ENCODE measurements at regions not wholly inside any gene's neighbourhood (a gene's known extent, or its start where the extent isn't known, plus 50 kb on each side); places are given as distances from the start of the nearest gene placed in this dataset.
"Not testable (repeated sequence)": the region's sequence is repeated elsewhere in the genome, so short reads cannot be mapped to it uniquely, and the experiment has no call there.

DNA sequence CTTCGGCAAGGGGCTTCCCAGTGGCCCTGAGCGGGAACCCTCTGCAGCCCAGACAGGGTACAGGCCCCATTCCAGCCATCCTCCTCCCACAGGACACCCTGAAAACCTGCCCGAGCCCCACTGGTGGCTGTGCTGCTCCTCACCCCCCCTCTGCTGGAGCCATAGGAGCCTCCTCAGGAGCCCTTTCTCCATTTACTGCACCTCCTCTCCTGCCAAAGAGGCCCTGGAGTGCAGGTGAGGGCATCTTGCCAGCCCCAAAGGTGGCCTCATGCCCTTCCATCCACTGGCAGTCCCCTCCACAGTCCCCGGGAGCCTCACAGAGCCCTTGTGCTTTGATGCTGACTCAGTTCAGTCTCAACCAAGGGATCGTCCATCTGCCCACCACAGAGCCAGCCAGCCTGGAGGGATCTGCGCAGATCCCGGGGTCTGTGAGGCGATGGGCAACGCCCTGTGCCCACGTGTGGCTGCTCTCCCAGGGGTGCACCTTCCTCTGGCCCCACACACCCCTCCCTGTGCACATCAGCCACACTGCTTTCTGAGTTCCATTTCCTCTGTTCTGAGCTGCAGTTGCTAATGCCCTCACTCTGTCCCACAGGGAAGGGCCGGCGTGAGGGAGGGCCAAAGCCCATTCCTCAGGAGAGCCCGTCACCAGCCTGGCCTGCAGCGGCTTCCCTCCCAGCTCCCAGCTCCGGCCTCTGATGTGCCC is 228.5 kb downstream of the DLL1 start:
- peaks cover 0 to 4% (median 0%) of the 10 kb centered on the region in 11 donors for H3K9me3 Mint-ChIP-seq
- H3K4me3 Mint-ChIP-seq: no peak overlapping the region
- H3K27me3 Mint-ChIP-seq: no peaks in the 10 kb centered on the region
- POLR2A ChIA-PET: no interaction called here
- Histone ChIP-seq H3K4me3 (ENCODE audit: low read length) (no peak overlapping the region), H3K36me3 (ENCODE audit: control insufficient read depth in 2 of 3, insufficient read depth in 3 of 3, low read length in 3 of 3) (no peaks in the 10 kb centered on the region), H3K27ac (ENCODE audit: low read depth, low read length) (no peak overlapping the region), H3K27me3 (ENCODE audit: control insufficient read depth in 2 of 2, insufficient read depth in 2 of 2, low read length in 2 of 2) (no peaks in the 10 kb centered on the region), H3K9me3 (ENCODE audit: control insufficient read depth in 2 of 3, low read length in 3 of 3) (no peaks in the 10 kb centered on the region), H3K4me1 (ENCODE audit: control insufficient read depth in 2 of 2, insufficient read depth in 2 of 2, low read length in 2 of 2) (no peaks in the 10 kb centered on the region)
- CTCF ChIA-PET: no interaction called here
- ATAC-seq (no peak), DNase-seq (peak in 1 of 9 donors; percentile 13)
- peaks cover 0 to 3% (median 0%) of the 10 kb centered on the region in 7 donors for H3K4me1 Mint-ChIP-seq
- no peaks in the 10 kb centered on the region for H3K36me3 Mint-ChIP-seq
- intact Hi-C loops (cut with micrococcal nuclease): no loop called here
- H3K27ac Mint-ChIP-seq: no peak overlapping the region

DNA sequence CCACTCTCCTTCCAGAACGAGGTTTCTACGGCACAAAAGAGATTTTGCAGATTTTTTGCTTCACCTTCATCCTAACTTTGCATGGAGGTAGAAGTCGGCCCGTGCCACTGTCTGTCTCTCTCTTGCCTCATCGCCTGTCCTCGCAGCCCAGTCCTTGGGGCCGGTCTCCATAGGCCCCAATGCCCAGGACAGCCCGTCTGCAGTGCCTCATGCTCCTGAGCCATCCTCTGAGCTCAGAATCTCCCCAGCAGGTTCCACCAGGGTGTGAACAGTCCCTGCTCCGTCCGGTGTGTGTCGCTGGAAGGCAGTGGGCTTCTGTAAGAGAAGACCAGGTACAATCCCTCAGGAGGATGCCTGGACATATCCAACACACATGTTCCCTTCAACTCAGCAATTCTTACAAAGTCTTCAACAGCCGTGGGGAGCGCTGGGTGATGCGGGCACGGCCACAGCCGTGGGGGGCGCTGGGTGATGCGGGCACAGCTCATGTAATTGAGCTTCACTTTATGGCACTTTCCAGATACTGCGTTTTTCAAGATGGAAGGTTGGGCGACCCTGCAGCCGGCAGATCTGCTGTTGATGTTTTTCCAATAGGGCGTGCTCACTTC is 231.9 kb downstream of the DLL1 start:
- Mint-ChIP-seq H3K9me3 (peaks cover 0 to 8% (median 0%) of the 10 kb centered on the region in 11 donors), H3K4me1 (no peaks in the 10 kb centered on the region), H3K36me3 (no peaks in the 10 kb centered on the region), H3K27me3 (peaks cover 0 to 7% (median 0%) of the 10 kb centered on the region in 5 donors), H3K4me3 (no peak overlapping the region), H3K27ac (no peak overlapping the region)
- DNase-seq (no peak), ATAC-seq (no peak)
- Histone ChIP-seq H3K9me3 (ENCODE audit: control insufficient read depth in 2 of 3, low read length in 3 of 3) (no peaks in the 10 kb centered on the region), H3K27me3 (ENCODE audit: control insufficient read depth in 2 of 2, insufficient read depth in 2 of 2, low read length in 2 of 2) (no peaks in the 10 kb centered on the region), H3K4me1 (ENCODE audit: control insufficient read depth in 2 of 2, insufficient read depth in 2 of 2, low read length in 2 of 2) (no peaks in the 10 kb centered on the region), H3K36me3 (ENCODE audit: control insufficient read depth in 2 of 3, insufficient read depth in 3 of 3, low read length in 3 of 3) (no peaks in the 10 kb centered on the region), H3K4me3 (ENCODE audit: low read length) (no peak overlapping the region), H3K27ac (ENCODE audit: low read depth, low read length) (no peak overlapping the region)
- ChIA-PET POLR2A (no interaction called here), CTCF (no interaction called here)
- intact Hi-C loops (cut with micrococcal nuclease): no loop called here

DNA sequence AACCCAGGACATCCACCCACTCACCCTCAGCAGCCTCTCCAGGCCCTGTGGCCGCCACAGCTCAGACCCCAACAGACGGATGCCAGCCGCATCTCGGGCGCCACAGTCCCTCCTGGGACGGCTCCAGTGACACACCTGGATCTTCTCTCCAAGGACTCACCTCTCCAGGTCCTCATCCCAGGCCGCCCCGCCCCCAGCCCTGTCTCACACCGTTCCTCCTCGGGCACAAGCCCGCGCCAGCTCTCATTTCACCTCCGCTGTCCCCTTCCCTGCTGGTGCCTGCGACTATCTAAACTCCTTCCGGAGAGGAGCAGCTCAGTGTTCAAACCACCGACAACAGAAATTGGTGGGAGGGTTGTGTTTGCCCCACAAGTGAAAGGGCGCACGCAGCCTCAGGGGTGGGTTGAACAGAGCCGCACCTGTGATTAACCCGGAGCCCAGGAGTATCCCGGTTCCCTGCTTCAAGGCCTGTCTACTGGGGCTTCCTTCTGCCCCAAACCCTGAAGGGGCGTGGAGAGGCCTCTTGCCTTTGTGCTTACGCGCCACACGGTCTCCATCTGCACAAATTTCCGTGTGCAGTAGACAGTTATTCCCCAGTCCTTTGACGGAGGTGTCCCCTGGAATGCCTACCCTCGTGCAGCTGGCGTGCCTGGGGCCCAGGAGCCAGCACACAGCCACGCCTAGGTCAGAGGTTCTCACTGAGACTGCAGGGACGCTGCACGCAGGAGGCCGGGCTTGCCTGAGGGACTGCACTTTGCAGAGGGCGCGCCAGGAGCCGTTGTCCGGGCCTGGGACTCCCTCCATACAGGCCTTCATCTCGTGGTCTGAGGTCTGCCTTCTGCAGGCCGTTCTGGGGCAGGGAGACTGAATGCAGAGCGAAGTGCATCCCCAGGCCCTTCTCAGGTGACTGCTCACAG is 232.7 kb downstream of the DLL1 start:
- intact Hi-C loops (cut with micrococcal nuclease): no loop called here
- DNase-seq (no peak), ATAC-seq (no peak)
- H3K4me3 ChIP-seq (ENCODE audit: low read length): no peak overlapping the region
- no peaks in the 10 kb centered on the region for H3K9me3 ChIP-seq (ENCODE audit: control insufficient read depth in 2 of 3, low read length in 3 of 3)
- Mint-ChIP-seq H3K27ac (no peak overlapping the region), H3K9me3 (peaks cover 0 to 8% (median 0%) of the 10 kb centered on the region in 11 donors), H3K36me3 (no peaks in the 10 kb centered on the region), H3K27me3 (peaks cover 0 to 7% (median 0%) of the 10 kb centered on the region in 5 donors), H3K4me1 (no peaks in the 10 kb centered on the region), H3K4me3 (no peak overlapping the region)
- CTCF ChIA-PET: no interaction called here
- H3K27me3 ChIP-seq (ENCODE audit: control insufficient read depth in 2 of 2, insufficient read depth in 2 of 2, low read length in 2 of 2): no peaks in the 10 kb centered on the region
- H3K4me1 ChIP-seq (ENCODE audit: control insufficient read depth in 2 of 2, insufficient read depth in 2 of 2, low read length in 2 of 2): no peaks in the 10 kb centered on the region
- H3K27ac ChIP-seq (ENCODE audit: low read depth, low read length): no peak overlapping the region
- H3K36me3 ChIP-seq (ENCODE audit: control insufficient read depth in 2 of 3, insufficient read depth in 3 of 3, low read length in 3 of 3): no peaks in the 10 kb centered on the region
- POLR2A ChIA-PET: no interaction called here

DNA sequence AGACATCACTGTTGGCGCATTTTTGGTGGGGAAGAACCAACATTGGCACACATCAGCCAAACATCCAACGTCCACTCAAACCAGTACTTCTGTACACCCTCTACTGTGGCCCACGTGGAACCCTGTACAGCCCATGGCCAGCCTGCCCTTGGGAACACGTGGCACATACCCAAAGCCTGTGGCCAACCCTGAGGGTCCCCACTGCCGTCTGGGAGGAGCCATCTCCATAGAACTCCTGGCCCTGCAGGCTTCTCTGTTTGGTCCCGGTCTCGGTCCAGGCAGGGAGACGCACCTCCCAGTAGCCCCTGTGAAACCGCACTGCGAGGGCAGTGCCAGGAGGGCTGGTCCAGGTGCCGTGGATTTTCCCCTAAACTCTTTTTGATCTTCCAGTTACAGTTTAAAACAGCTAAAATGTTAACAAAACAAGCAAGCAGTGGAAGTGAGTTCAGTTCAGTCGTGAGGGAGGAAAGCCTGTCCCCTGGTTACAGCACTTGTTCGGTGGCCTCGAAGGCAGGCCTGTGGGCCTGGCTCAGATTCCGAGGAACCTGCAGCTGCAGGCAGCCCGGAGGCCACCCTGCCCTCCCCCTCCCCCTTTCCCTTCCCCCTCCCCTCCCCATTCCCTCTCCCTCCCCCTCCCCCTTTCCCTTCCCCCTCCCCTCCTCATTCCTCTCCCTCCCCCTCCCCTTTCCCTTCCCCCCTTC is 233.7 kb downstream of the DLL1 start:
- Histone ChIP-seq H3K4me3 (ENCODE audit: low read length) (no peak overlapping the region), H3K36me3 (ENCODE audit: control insufficient read depth in 2 of 3, insufficient read depth in 3 of 3, low read length in 3 of 3) (no peaks in the 10 kb centered on the region), H3K27ac (ENCODE audit: low read depth, low read length) (no peak overlapping the region), H3K27me3 (ENCODE audit: control insufficient read depth in 2 of 2, insufficient read depth in 2 of 2, low read length in 2 of 2) (no peaks in the 10 kb centered on the region), H3K9me3 (ENCODE audit: control insufficient read depth in 2 of 3, low read length in 3 of 3) (no peaks in the 10 kb centered on the region), H3K4me1 (ENCODE audit: control insufficient read depth in 2 of 2, insufficient read depth in 2 of 2, low read length in 2 of 2) (no peaks in the 10 kb centered on the region)
- Mint-ChIP-seq H3K36me3 (no peaks in the 10 kb centered on the region), H3K9me3 (peaks cover 0 to 13% (median 0%) of the 10 kb centered on the region in 11 donors), H3K27ac (no peak overlapping the region), H3K4me3 (no peak overlapping the region), H3K27me3 (peaks cover 0 to 7% (median 0%) of the 10 kb centered on the region in 5 donors), H3K4me1 (no peaks in the 10 kb centered on the region)
- POLR2A ChIA-PET: no interaction called here
- DNase-seq (no peak), ATAC-seq (no peak)
- CTCF ChIA-PET: no interaction called here
- intact Hi-C loops (cut with micrococcal nuclease): no loop called here

DNA sequence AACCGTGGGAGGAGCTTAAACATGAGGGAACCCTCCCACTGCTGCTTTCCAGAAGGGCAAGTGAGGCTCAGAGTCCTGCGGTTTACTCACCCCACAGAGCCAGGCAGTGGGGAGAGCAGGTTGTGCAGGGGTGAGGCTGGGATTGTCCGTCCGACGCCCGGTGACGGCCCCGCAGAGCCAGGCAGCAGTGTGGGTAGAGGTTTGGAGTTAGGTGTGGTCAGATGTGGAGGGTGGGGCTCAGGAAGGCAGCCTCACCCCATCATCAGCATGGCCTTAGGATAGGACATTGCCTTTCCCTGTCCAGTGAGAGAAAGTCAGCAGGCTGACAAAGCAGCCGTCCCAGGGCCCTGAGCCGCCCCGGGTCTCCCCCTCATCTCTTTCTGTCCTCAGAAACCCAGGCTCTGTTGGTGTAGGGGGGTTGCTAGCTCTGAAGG is 234.6 kb downstream of the DLL1 start:
- no peak for ATAC-seq
- peaks cover 0 to 7% (median 0%) of the 10 kb centered on the region in 5 donors for H3K27me3 Mint-ChIP-seq
- ChIA-PET CTCF (no interaction called here), POLR2A (no interaction called here)
- H3K27ac Mint-ChIP-seq: no peak overlapping the region
- no peaks in the 10 kb centered on the region for H3K4me1 Mint-ChIP-seq
- Histone ChIP-seq H3K36me3 (ENCODE audit: control insufficient read depth in 2 of 3, insufficient read depth in 3 of 3, low read length in 3 of 3) (no peaks in the 10 kb centered on the region), H3K9me3 (ENCODE audit: control insufficient read depth in 2 of 3, low read length in 3 of 3) (no peaks in the 10 kb centered on the region), H3K4me1 (ENCODE audit: control insufficient read depth in 2 of 2, insufficient read depth in 2 of 2, low read length in 2 of 2) (no peaks in the 10 kb centered on the region), H3K27me3 (ENCODE audit: control insufficient read depth in 2 of 2, insufficient read depth in 2 of 2, low read length in 2 of 2) (no peaks in the 10 kb centered on the region), H3K4me3 (ENCODE audit: low read length) (no peak overlapping the region), H3K27ac (ENCODE audit: low read depth, low read length) (no peak overlapping the region)
- no peaks in the 10 kb centered on the region for H3K36me3 Mint-ChIP-seq
- intact Hi-C loops (cut with micrococcal nuclease): no loop called here
- DNase-seq: no peak
- H3K9me3 Mint-ChIP-seq: peaks cover 0 to 13% (median 0%) of the 10 kb centered on the region in 11 donors
- no peak overlapping the region for H3K4me3 Mint-ChIP-seq

DNA sequence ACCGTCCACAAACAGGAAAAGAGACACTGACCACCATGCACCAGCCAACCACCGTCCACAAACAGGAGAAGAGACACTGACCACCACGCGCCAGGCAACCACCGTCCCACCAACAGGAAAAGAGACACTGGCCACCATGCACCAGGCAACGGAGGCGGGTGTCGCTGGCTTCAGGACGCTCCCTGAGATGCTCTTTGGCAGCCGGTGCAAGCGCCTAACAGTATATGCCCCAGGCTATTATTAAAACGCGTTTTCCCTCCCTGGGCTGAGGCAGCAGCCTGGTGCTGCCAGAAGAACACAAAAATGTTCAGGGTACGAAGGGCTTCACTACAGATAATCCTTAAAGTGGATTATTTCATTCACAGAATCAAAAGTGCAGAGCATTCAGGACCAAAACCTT is 235.1 kb downstream of the DLL1 start:
- H3K27me3 Mint-ChIP-seq; DNase-seq; H3K4me1 ChIP-seq (ENCODE audit: control insufficient read depth in 2 of 2, insufficient read depth in 2 of 2, low read length in 2 of 2); H3K27me3 ChIP-seq (ENCODE audit: control insufficient read depth in 2 of 2, insufficient read depth in 2 of 2, low read length in 2 of 2); H3K27ac Mint-ChIP-seq; H3K4me1 Mint-ChIP-seq; H3K27ac ChIP-seq (ENCODE audit: low read depth, low read length); H3K9me3 ChIP-seq (ENCODE audit: control insufficient read depth in 2 of 3, low read length in 3 of 3); POLR2A ChIA-PET; H3K4me3 ChIP-seq (ENCODE audit: low read length); H3K4me3 Mint-ChIP-seq; H3K36me3 ChIP-seq (ENCODE audit: control insufficient read depth in 2 of 3, insufficient read depth in 3 of 3, low read length in 3 of 3); H3K36me3 Mint-ChIP-seq; CTCF ChIA-PET; ATAC-seq; intact Hi-C loops (cut with micrococcal nuclease): not testable (repeated sequence)
- peaks cover 0 to 13% (median 0%) of the 10 kb centered on the region in 11 donors for H3K9me3 Mint-ChIP-seq

All from naive thymus-derived CD4-positive, alpha-beta T cell (primary cell).